ENCODE measurements at regions not wholly inside any gene's neighbourhood (a gene's known extent, or its start where the extent isn't known, plus 50 kb on each side); places are given as distances from the start of the nearest gene placed in this dataset.

DNA sequence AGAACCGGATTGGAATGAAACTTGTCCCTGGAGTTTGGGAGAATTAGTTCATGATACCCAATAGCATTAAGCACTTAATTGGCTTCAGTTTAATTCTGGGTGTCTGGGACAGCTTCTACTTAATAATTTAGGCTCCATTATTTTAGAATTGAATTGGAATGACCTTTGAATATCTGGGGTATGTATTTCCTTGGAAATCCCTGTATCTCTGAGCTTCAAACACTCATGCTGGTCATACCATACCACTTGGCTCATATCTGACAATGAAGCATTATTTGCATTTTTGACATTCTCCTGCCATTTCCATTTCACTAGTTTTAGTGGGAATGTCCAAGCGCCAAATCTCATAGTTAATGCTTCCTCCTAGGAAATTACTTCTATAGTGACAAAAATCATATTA, 393.1 kb downstream of the DIPK2A start:
- Histone ChIP-seq H3K4me2 (no peak overlapping the region), H3K79me2 (replicated peaks; ENCODE audit: insufficient read depth) (no peaks in the 10 kb centered on the region), H3K27me3 (ENCODE audit: insufficient read depth) (no peaks in the 10 kb centered on the region), H4K20me1 (replicated peaks; ENCODE audit: insufficient read depth) (no peaks in the 10 kb centered on the region), H3K27ac (ENCODE audit: low read depth) (no peak overlapping the region), H3K4me1 (ENCODE audit: insufficient read depth) (no peaks in the 10 kb centered on the region), H3F3A (replicated peaks; ENCODE audit: low read depth) (no peaks in the 10 kb centered on the region), H3K9me2 (ENCODE audit: insufficient read depth) (peaks cover 15% of the 10 kb centered on the region; the same call in 1 of the 2 replicates), H2AFZ (no peak overlapping the region), H3K4me3 (no peak overlapping the region), H3K36me3 (ENCODE audit: insufficient read depth) (no peaks in the 10 kb centered on the region; the same call in 1 of the 2 replicates)
- H3K36me3 Mint-ChIP-seq (ENCODE audit: low read depth) = peaks cover 23% of the 10 kb centered on the region
- no peak for DNase-seq (ENCODE audit: low spot score)
- no peak for ATAC-seq
- H3K27ac Mint-ChIP-seq = no peak overlapping the region
- H3K4me1 Mint-ChIP-seq = no peaks in the 10 kb centered on the region
- H3K9me3 Mint-ChIP-seq = peaks cover 28% of the 10 kb centered on the region
- H3K27me3 Mint-ChIP-seq (ENCODE audit: insufficient read depth, low read depth, poor library complexity) = peaks cover 6% of the 10 kb centered on the region
- no peak overlapping the region for H3K4me3 Mint-ChIP-seq
- TF ChIP-seq, protein P1, sequence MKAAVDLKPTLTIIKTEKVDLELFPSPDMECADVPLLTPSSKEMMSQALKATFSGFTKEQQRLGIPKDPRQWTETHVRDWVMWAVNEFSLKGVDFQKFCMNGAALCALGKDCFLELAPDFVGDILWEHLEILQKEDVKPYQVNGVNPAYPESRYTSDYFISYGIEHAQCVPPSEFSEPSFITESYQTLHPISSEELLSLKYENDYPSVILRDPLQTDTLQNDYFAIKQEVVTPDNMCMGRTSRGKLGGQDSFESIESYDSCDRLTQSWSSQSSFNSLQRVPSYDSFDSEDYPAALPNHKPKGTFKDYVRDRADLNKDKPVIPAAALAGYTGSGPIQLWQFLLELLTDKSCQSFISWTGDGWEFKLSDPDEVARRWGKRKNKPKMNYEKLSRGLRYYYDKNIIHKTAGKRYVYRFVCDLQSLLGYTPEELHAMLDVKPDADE (IDR thresholded peaks at IDR 0.05) = no peak
- TF ChIP-seq, protein P2, sequence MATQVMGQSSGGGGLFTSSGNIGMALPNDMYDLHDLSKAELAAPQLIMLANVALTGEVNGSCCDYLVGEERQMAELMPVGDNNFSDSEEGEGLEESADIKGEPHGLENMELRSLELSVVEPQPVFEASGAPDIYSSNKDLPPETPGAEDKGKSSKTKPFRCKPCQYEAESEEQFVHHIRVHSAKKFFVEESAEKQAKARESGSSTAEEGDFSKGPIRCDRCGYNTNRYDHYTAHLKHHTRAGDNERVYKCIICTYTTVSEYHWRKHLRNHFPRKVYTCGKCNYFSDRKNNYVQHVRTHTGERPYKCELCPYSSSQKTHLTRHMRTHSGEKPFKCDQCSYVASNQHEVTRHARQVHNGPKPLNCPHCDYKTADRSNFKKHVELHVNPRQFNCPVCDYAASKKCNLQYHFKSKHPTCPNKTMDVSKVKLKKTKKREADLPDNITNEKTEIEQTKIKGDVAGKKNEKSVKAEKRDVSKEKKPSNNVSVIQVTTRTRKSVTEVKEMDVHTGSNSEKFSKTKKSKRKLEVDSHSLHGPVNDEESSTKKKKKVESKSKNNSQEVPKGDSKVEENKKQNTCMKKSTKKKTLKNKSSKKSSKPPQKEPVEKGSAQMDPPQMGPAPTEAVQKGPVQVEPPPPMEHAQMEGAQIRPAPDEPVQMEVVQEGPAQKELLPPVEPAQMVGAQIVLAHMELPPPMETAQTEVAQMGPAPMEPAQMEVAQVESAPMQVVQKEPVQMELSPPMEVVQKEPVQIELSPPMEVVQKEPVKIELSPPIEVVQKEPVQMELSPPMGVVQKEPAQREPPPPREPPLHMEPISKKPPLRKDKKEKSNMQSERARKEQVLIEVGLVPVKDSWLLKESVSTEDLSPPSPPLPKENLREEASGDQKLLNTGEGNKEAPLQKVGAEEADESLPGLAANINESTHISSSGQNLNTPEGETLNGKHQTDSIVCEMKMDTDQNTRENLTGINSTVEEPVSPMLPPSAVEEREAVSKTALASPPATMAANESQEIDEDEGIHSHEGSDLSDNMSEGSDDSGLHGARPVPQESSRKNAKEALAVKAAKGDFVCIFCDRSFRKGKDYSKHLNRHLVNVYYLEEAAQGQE (IDR thresholded peaks at IDR 0.05; ENCODE audit: unreplicated experiment) = no peak
- TF ChIP-seq CREB1 (CRISPR knock-in tag; IDR thresholded peaks at IDR 0.05; ENCODE audit: low read depth) = no peak
- TF ChIP-seq ZNF331 (CRISPR knock-in tag; IDR thresholded peaks at IDR 0.05; ENCODE audit: low read depth) = no peak

DNA sequence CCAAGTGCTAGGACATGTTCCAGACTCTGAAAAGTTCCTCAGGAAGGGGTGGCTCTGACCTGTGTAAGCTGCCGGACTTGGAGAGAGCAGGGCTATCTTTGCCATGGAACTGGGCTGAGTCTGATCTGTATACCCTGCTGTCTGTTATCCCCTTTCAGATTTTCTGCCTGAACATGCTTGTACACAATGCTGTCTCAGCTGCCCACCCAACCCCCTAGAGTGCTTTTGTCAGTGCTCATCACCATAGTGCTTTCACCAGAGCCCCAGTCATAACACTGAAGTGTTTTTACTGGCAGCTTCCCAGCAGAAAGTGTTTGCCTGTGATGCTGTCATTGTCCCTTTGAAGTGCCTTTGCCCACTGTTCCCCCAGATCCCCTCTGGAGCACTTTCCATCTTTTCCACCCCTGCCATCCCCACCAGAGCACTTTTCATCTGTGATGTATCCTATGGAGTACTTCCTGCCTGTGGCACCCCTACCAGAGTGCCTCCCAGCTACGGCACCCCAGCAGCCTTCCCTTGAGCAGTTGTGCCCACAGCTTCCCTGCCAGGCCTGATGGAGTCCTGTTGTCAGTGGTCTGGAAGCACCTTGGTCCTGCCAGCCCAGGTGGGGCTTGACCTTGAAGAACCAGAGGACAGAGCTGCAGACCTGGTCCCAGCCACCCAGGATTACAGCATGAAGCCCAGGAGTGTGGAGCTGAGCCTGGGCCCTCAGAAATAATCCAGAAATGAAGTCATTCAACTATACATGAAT, 397.7 kb downstream of the DIPK2A start:
- H3K27me3 ChIP-seq (ENCODE audit: insufficient read depth) = no peaks in the 10 kb centered on the region
- H3K79me2 ChIP-seq (replicated peaks; ENCODE audit: insufficient read depth) = no peaks in the 10 kb centered on the region
- no peaks in the 10 kb centered on the region; the same call in 1 of the 2 replicates for H3K36me3 ChIP-seq (ENCODE audit: insufficient read depth)
- H3K4me2 ChIP-seq = no peak overlapping the region
- ATAC-seq (no peak), DNase-seq (ENCODE audit: low spot score) (no peak)
- H3K9me3 Mint-ChIP-seq = peaks cover 28% of the 10 kb centered on the region
- no peak overlapping the region for H3K4me3 ChIP-seq
- H3K9me2 ChIP-seq (ENCODE audit: insufficient read depth) = peaks cover 14% of the 10 kb centered on the region; the same call in 1 of the 2 replicates
- H2AFZ ChIP-seq = no peak overlapping the region
- no peaks in the 10 kb centered on the region for H3F3A ChIP-seq (replicated peaks; ENCODE audit: low read depth)
- H3K36me3 Mint-ChIP-seq (ENCODE audit: low read depth) = peaks cover 23% of the 10 kb centered on the region
- no peaks in the 10 kb centered on the region for H4K20me1 ChIP-seq (replicated peaks; ENCODE audit: insufficient read depth)
- H3K27me3 Mint-ChIP-seq (ENCODE audit: insufficient read depth, low read depth, poor library complexity) = peaks cover 6% of the 10 kb centered on the region
- H3K27ac ChIP-seq (ENCODE audit: low read depth) = no peak overlapping the region
- peaks cover 6% of the 10 kb centered on the region for H3K4me1 ChIP-seq (ENCODE audit: insufficient read depth)
- H3K4me3 Mint-ChIP-seq = no peak overlapping the region
- peaks cover 6% of the 10 kb centered on the region for H3K4me1 Mint-ChIP-seq
- H3K27ac Mint-ChIP-seq = 0 out of 2 replicates have a peak overlapping the region, but pooled peaks have one; percentile 1
- TF ChIP-seq ZNF114 (CRISPR knock-in tag; IDR thresholded peaks at IDR 0.05) = no peak
- no peak for TF ChIP-seq JUNB (IDR thresholded peaks at IDR 0.05; ENCODE audit: unreplicated experiment)
- TF ChIP-seq POLR2AphosphoS5 (IDR thresholded peaks at IDR 0.05; ENCODE audit: low read depth) = no peak
- TF ChIP-seq, protein P3, sequence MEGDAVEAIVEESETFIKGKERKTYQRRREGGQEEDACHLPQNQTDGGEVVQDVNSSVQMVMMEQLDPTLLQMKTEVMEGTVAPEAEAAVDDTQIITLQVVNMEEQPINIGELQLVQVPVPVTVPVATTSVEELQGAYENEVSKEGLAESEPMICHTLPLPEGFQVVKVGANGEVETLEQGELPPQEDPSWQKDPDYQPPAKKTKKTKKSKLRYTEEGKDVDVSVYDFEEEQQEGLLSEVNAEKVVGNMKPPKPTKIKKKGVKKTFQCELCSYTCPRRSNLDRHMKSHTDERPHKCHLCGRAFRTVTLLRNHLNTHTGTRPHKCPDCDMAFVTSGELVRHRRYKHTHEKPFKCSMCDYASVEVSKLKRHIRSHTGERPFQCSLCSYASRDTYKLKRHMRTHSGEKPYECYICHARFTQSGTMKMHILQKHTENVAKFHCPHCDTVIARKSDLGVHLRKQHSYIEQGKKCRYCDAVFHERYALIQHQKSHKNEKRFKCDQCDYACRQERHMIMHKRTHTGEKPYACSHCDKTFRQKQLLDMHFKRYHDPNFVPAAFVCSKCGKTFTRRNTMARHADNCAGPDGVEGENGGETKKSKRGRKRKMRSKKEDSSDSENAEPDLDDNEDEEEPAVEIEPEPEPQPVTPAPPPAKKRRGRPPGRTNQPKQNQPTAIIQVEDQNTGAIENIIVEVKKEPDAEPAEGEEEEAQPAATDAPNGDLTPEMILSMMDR (conservative IDR thresholded peaks at IDR 0.05; ENCODE audit: low read depth in 2 of 2) = no peak
- no peak for TF ChIP-seq ZNF331 (CRISPR knock-in tag; IDR thresholded peaks at IDR 0.05; ENCODE audit: low read depth)
- no peak for TF ChIP-seq NANOG (IDR thresholded peaks at IDR 0.05; ENCODE audit: borderline replicate concordance)
- TF ChIP-seq CREB1 (CRISPR knock-in tag; IDR thresholded peaks at IDR 0.05; ENCODE audit: low read depth) = no peak
- TF ChIP-seq EZH2phosphoT487 (IDR thresholded peaks at IDR 0.05; ENCODE audit: unreplicated experiment) = no peak
- TF ChIP-seq, protein P1 (IDR thresholded peaks at IDR 0.05) = no peak
- TF ChIP-seq, protein P2 (IDR thresholded peaks at IDR 0.05; ENCODE audit: unreplicated experiment) = no peak
- no peak for TF ChIP-seq STAT1 (IDR thresholded peaks at IDR 0.05; ENCODE audit: unreplicated experiment)
- TF ChIP-seq EZH2 (IDR thresholded peaks at IDR 0.05; ENCODE audit: low read depth, unreplicated experiment) = no peak
